Smooth muscle cell (in vitro differentiated cells): ENCODE measurements at regions not wholly inside any gene's neighbourhood (a gene's known extent, or its start where the extent isn't known, plus 50 kb on each side); places are given as distances from the start of the nearest gene placed in this dataset.

ENCODE experiments used
- DNase-seq: peaks from one replicate; lab custom pipeline; 2025; ENCODE audit not compliant: unreplicated experiment; lab: John Stamatoyannopoulos, UW
- H2AFZ ChIP-seq: fragments of 200-600 bp; sonication (generic); 2 replicates; pipeline ENCODE4 v1.6.0; 2016; ENCODE audit warnings: antibody characterized with exemption, low read depth, mild to moderate bottlenecking
- H3F3A ChIP-seq: fragments of 200-600 bp; sonication (generic); 2 replicates; pipeline ENCODE4 v1.6.0; 2017; ENCODE audit warnings: antibody characterized with exemption, low read depth
- H3K27ac ChIP-seq: fragments of 200-600 bp; sonication (generic); 2 replicates; pipeline ENCODE4 v1.5.1; 2016; ENCODE audit warnings: low read depth, mild to moderate bottlenecking
- H3K27me3 ChIP-seq: fragments of 200-600 bp; sonication (generic); 2 replicates; pipeline ENCODE4 v1.6.1; 2016; ENCODE audit warnings: low read depth, mild to moderate bottlenecking
- H3K36me3 ChIP-seq: fragments of 200-600 bp; sonication (generic); 2 replicates; pipeline ENCODE4 v1.5.1; 2016; ENCODE audit warnings: low read depth
- H3K4me1 ChIP-seq: fragments of 200-600 bp; sonication (generic); 2 replicates; pipeline ENCODE4 v1.5.1; 2016; ENCODE audit warnings: low read depth
- H3K4me2 ChIP-seq: fragments of 200-600 bp; sonication (generic); 2 replicates; pipeline ENCODE4 v1.6.0; 2016; ENCODE audit warnings: mild to moderate bottlenecking
- H3K4me3 ChIP-seq: fragments of 200-600 bp; sonication (generic); 2 replicates; pipeline ENCODE4 v1.5.1; 2016; ENCODE audit warnings: mild to moderate bottlenecking
- H3K79me2 ChIP-seq: fragments of 200-600 bp; sonication (generic); 2 replicates; pipeline ENCODE4 v1.6.0; 2016; ENCODE audit warnings: low read depth, mild to moderate bottlenecking
- H3K9ac ChIP-seq: fragments of 200-600 bp; sonication (generic); 2 replicates; pipeline ENCODE4 v1.6.0; 2016; ENCODE audit warnings: low read depth
- H3K9me3 ChIP-seq: fragments of 200-600 bp; sonication (generic); replicated peaks from 2 replicates; pipeline ENCODE4 v1.5.1; 2016; ENCODE audit warnings: low read depth
- H4K20me1 ChIP-seq: fragments of 200-600 bp; sonication (generic); 2 replicates; pipeline ENCODE4 v1.6.0; 2016; ENCODE audit warnings: low read depth
- CTCF ChIP-seq: fragments of 200-600 bp; sonication (generic); IDR thresholded peaks from 2 replicates; pipeline ENCODE4 v1.5.1; 2017; ENCODE audit warnings: borderline replicate concordance, mild to moderate bottlenecking, antibody characterized with exemption; ENCODE audit not compliant: insufficient read depth, poor library complexity, severe bottlenecking
- WGBS: methylation state at CpG from one replicate; pipeline ENCODE4 v1.1.7; 2016; ENCODE audit warnings: low lambda C conversion rate; 5-methylcytosine and 5-hydroxymethylcytosine counted together

GRCh38 chr15:98428253-98428989 lies 219.9 kb upstream of the IGF1R start:
- peak; percentile 67 for DNase-seq
- Histone ChIP-seq H3K9ac (no peak overlapping the region), H3K4me2 (peak overlapping the region; percentile 78), H3K27ac (no peak overlapping the region), H3K27me3 (peaks cover 39% of the 10 kb centered on the region), H3K4me1 (no peaks in the 10 kb centered on the region), H3K9me3 (no peaks in the 10 kb centered on the region), H4K20me1 (no peaks in the 10 kb centered on the region), H3K4me3 (peak overlapping the region; percentile 42), H3F3A (no peaks in the 10 kb centered on the region), H2AFZ (peak overlapping the region; percentile 46), H3K36me3 (no peaks in the 10 kb centered on the region), H3K79me2 (no peaks in the 10 kb centered on the region)
- TF ChIP-seq CTCF: peak; percentile 76
- WGBS: 4% methylated on average over 48 of the region's 49 CpGs

- Histone ChIP-seq H3K4me2 (no peak overlapping the region), H3F3A (no peaks in the 10 kb centered on the region), H3K4me3 (no peak overlapping the region), H3K79me2 (no peaks in the 10 kb centered on the region), H3K27ac (no peak overlapping the region), H3K9ac (no peak overlapping the region), H4K20me1 (no peaks in the 10 kb centered on the region), H3K4me1 (no peaks in the 10 kb centered on the region), H2AFZ (no peak overlapping the region), H3K27me3 (peaks cover 19% of the 10 kb centered on the region), H3K9me3 (no peaks in the 10 kb centered on the region), H3K36me3 (no peaks in the 10 kb centered on the region)
- DNase-seq: no peak
- no peak for TF ChIP-seq CTCF
- 91% methylated on average over 9 of the region's 9 CpGs for WGBS
Observed at GRCh38 chr15:98431171-98431570, 217.2 kb upstream of the IGF1R start.

GRCh38 chr15:98433346-98433745 lies 215.0 kb upstream of the IGF1R start:
- TF ChIP-seq CTCF: no peak
- Histone ChIP-seq H3K27ac (no peak overlapping the region), H3K4me3 (no peak overlapping the region), H3F3A (no peaks in the 10 kb centered on the region), H3K9ac (no peak overlapping the region), H3K9me3 (no peaks in the 10 kb centered on the region), H2AFZ (no peak overlapping the region), H4K20me1 (no peaks in the 10 kb centered on the region), H3K27me3 (no peaks in the 10 kb centered on the region), H3K4me1 (no peaks in the 10 kb centered on the region), H3K4me2 (no peak overlapping the region), H3K36me3 (no peaks in the 10 kb centered on the region), H3K79me2 (no peaks in the 10 kb centered on the region)
- WGBS: 84% methylated on average over 6 of the region's 6 CpGs
- DNase-seq: no peak

- Histone ChIP-seq H3K27me3 (no peaks in the 10 kb centered on the region), H3K79me2 (no peaks in the 10 kb centered on the region), H3F3A (no peaks in the 10 kb centered on the region), H3K36me3 (no peaks in the 10 kb centered on the region), H3K9ac (no peak overlapping the region), H2AFZ (no peak overlapping the region), H3K4me1 (no peaks in the 10 kb centered on the region), H4K20me1 (no peaks in the 10 kb centered on the region), H3K9me3 (no peaks in the 10 kb centered on the region), H3K4me3 (no peak overlapping the region), H3K4me2 (no peak overlapping the region), H3K27ac (no peak overlapping the region)
- no peak for DNase-seq
- TF ChIP-seq CTCF: no peak
- WGBS: 89% methylated on average over 10 of the region's 10 CpGs
Observed at GRCh38 chr15:98433856-98434255, 214.5 kb upstream of the IGF1R start.
